Lower lobe of right lung (tissue), 2 donors: ENCODE measurements at regions not wholly inside any gene's neighbourhood (a gene's known extent, or its start where the extent isn't known, plus 50 kb on each side); places are given as distances from the start of the nearest gene placed in this dataset.
A peak's percentile ranks its signal among the peaks of the same experiment; 100 is the strongest.

ENCODE experiments used
- ATAC-seq, 2 donors: fragments of 200-7000 bp; cut with Tn5 transposase; one replicate each; pipeline ENCODE4 v1.9.1; 2020 to 2022; ENCODE audit warnings: mild to moderate bottlenecking in 2 of 2, moderate library complexity in 2 of 2
- DNase-seq: peaks from one replicate; pipeline ENCODE4 v3.0.0-alpha.2; 2020
- H3K27ac ChIP-seq: fragments of 200-600 bp; one replicate; pipeline ENCODE4 v1.8.0; 2022
- H3K27me3 ChIP-seq: fragments of 200-600 bp; one replicate; pipeline ENCODE4 v1.8.0; 2022; ENCODE audit warnings: low read depth
- H3K36me3 ChIP-seq: fragments of 200-600 bp; one replicate; pipeline ENCODE4 v1.8.0; 2022; ENCODE audit warnings: mild to moderate bottlenecking
- H3K4me1 ChIP-seq: fragments of 200-600 bp; one replicate; pipeline ENCODE4 v1.8.0; 2022
- H3K4me3 ChIP-seq: fragments of 200-600 bp; one replicate; pipeline ENCODE4 v1.8.0; 2022; ENCODE audit warnings: mild to moderate bottlenecking
- H3K9me3 ChIP-seq: fragments of 200-600 bp; one replicate; pipeline ENCODE4 v1.8.0; 2022
- CTCF ChIP-seq: fragments of 200-600 bp; IDR thresholded peaks from one replicate; pipeline ENCODE4 v1.8.0; 2022; ENCODE audit warnings: antibody characterized with exemption, mild to moderate bottlenecking
- intact Hi-C: fragments of 100-400 bp; cut with DNase I; formaldehyde crosslinking; loops from one replicate; pipeline ENCODE4 v1.11.0; 2022
- donor health status: DM: no; HTN: yes; CAD: no; lungs with severe emphysema.

DNA sequence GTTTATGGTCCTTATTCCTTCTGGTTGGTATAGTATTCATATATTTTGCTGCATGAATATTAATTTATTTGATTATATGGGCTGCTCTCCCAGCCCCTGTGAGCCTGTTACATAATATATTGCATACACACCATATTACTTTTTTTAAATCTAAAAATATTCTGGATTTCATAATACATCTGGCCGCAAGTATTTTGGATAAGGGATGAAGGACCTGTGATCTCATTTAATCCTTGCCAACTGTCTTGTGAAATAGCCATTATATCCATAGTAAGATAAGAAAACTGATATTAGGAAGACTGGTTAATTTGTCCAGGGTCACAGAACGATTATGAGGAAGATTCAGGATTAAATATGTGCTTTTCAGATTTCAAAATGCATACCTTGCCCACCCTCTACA lies 433.6 kb downstream of the LPIN1 start:
- H3K36me3 ChIP-seq: no peaks in the 10 kb centered on the region
- no peak for DNase-seq
- no peak for TF ChIP-seq CTCF
- no peak overlapping the region for H3K4me3 ChIP-seq
- intact Hi-C loops: no loop called here
- peaks cover 27% of the 10 kb centered on the region for H3K4me1 ChIP-seq
- H3K27ac ChIP-seq: no peak overlapping the region
- no peaks in the 10 kb centered on the region for H3K9me3 ChIP-seq
- no peak for ATAC-seq
- no peaks in the 10 kb centered on the region for H3K27me3 ChIP-seq

DNA sequence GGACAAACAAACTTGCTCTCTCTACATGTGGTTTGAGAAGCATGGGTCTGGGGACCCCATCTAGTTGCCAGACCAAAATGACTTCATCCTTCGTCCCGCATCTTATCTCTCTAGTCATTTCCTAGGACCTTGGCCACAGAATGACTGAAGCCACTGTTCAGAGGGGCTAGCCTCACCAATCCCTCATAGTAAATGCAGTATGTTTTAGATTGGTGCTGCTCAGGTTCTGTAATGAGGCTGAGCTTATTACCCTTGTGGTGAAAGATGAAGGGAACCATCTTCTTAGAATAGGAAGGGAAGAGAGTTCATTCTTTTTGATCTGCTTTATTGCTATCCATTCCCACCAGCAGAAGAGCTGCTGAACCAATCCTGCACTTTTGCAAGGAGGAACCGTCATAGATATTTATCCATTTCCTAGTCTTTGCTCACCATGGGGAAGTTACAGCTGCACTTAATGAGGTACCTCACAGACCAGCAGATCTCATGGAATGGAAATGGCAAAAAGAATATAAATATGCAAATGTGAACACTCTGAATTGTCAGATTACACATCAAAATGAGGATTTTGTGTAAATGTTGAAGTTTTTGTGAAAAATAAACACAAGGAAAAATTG lies 436.7 kb downstream of the LPIN1 start:
- intact Hi-C loops: no loop called here
- Histone ChIP-seq H3K4me3 (no peak overlapping the region), H3K27me3 (no peaks in the 10 kb centered on the region), H3K27ac (no peak overlapping the region), H3K4me1 (peaks cover 5% of the 10 kb centered on the region), H3K36me3 (no peaks in the 10 kb centered on the region), H3K9me3 (no peaks in the 10 kb centered on the region)
- ATAC-seq (no peak), DNase-seq (no peak)
- TF ChIP-seq CTCF: no peak

GRCh38 chr2:12192762-12193161 lies 446.3 kb downstream of the LPIN1 start:
- intact Hi-C loops: no loop called here
- no peak for DNase-seq
- TF ChIP-seq CTCF: no peak
- Histone ChIP-seq H3K27ac (peak overlapping the region; percentile 55), H3K4me3 (no peak overlapping the region), H3K9me3 (no peaks in the 10 kb centered on the region), H3K27me3 (no peaks in the 10 kb centered on the region), H3K4me1 (peaks cover 11% of the 10 kb centered on the region), H3K36me3 (no peaks in the 10 kb centered on the region)
- peak; percentile 41 to 50 for ATAC-seq

DNA sequence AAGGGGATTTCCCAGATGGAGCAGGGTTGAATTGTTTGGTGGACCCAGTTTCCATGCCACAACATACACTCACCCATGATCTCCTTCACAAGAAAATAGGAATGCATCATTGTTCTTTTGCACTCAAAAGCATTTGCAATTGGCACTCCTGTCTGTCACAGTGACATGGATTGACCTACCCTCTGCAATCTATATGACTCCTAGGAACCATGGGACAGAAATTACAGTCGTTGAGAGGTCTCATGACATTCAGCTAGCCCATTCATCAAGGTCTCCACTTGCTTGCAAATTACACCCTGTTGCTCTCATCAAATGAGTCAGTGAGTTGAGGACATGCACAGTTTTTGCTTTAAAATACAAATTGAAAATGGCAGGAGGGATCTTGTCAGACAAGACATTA lies 448.5 kb downstream of the LPIN1 start:
- no peak for ATAC-seq
- no peak for DNase-seq
- intact Hi-C loops: no loop called here
- peaks cover 20% of the 10 kb centered on the region for H3K4me1 ChIP-seq
- H3K36me3 ChIP-seq: no peaks in the 10 kb centered on the region
- TF ChIP-seq CTCF: no peak
- H3K4me3 ChIP-seq: no peak overlapping the region
- H3K9me3 ChIP-seq: no peaks in the 10 kb centered on the region
- no peaks in the 10 kb centered on the region for H3K27me3 ChIP-seq
- no peak overlapping the region for H3K27ac ChIP-seq

GRCh38 chr2:12196495-12196894 lies 450.1 kb downstream of the LPIN1 start:
- intact Hi-C loops: no loop called here
- H3K9me3 ChIP-seq: no peaks in the 10 kb centered on the region
- no peak for ATAC-seq
- no peaks in the 10 kb centered on the region for H3K27me3 ChIP-seq
- peaks cover 35% of the 10 kb centered on the region for H3K4me1 ChIP-seq
- no peak for TF ChIP-seq CTCF
- DNase-seq: no peak
- H3K4me3 ChIP-seq: no peak overlapping the region
- H3K27ac ChIP-seq: no peak overlapping the region
- H3K36me3 ChIP-seq: no peaks in the 10 kb centered on the region

- Histone ChIP-seq H3K4me1 (peaks cover 40% of the 10 kb centered on the region), H3K9me3 (no peaks in the 10 kb centered on the region), H3K27ac (no peak overlapping the region), H3K4me3 (no peak overlapping the region), H3K27me3 (no peaks in the 10 kb centered on the region), H3K36me3 (no peaks in the 10 kb centered on the region)
- DNase-seq: no peak
- no peak for TF ChIP-seq CTCF
- ATAC-seq: no peak
- intact Hi-C loops: no loop called here
These were observed 450.7 kb downstream of the LPIN1 start for GRCh38 chr2:12197133-12197532.
